Fibroblast of skin of left quadriceps (primary cell): ENCODE measurements at regions not wholly inside any gene's neighbourhood (a gene's known extent, or its start where the extent isn't known, plus 50 kb on each side); places are given as distances from the start of the nearest gene placed in this dataset.

Experiments used
- DNase-seq, 2 experiments: peaks; one replicate each; pipeline ENCODE4 v3.0.0-alpha.2; 2013; ENCODE audit warnings: low read depth in 2 of 2

DNA sequence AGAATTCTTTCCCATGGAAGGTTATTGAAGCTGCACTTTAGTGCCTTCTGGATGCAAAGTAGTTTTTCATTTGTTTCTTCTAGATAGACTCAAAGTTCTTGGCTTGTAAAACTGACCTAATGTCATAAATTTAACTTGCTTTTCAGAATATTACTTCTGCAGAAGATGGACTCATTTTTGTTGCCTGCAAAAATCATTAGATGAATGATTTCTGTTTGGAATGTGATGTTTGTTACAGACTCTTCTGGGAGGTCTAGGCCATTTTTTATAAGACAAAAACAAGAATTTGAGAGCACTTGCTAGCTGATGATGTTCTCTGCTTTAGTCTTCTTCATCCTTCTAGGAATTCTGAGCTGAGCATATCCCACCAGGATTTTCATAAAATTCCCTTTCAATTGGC is 308.6 kb upstream of the GIMD1 start:
- no peak for DNase-seq

DNA sequence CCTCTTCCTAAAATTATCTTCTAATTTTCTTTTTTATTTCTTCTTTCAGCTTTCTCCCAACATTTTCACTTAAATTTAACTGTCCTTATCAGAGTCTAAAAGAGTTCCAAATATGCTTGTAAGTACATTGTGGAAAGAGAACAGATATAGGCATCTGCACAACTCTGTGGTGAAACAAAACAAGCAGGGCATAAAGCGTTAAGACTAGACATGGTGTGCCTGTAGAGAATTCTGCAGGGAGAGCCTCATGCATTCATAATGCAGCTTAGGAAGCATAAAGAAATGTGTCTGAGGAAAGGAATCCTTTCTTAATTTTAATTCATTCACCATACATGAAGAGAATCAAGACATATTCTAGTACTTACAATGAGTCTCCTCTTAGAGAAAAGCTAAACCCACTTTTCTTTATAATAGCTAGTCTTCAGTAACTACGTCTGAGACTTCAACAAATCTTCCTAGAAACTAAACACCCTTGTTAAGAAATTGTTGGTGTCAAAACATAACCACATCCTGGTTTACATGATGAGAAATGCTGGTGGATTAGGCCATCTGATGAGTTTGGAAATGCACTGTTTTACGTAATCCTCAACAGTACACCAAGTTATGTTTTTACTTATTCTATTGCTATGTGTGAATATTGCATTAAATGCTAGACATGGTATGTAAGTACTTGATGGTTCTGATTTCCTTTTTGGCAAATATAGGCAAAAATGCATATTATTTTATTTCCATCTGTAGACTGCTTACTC is 307.8 kb upstream of the GIMD1 start:
- peak; percentile 87 to 89 for DNase-seq

DNA sequence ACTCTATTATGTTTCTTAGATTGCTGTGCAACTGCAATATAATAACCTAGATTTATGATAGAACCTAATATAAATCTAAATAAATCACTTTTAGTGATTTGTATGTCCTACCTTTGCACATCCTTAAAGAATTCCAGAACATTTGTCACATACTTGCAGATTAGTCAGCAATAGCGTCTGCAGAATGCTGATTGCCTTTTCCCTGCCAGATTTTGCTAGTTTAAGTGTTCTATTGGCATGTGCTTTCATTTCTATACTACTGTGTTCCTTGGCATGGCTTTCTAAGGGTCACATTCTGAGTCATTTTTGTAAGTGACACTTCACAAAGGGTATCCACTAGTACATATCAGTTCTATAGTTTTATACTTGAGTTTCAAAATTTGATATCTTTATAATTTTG is 303.1 kb upstream of the GIMD1 start:
- DNase-seq = peak; percentile 54 to 55

DNA sequence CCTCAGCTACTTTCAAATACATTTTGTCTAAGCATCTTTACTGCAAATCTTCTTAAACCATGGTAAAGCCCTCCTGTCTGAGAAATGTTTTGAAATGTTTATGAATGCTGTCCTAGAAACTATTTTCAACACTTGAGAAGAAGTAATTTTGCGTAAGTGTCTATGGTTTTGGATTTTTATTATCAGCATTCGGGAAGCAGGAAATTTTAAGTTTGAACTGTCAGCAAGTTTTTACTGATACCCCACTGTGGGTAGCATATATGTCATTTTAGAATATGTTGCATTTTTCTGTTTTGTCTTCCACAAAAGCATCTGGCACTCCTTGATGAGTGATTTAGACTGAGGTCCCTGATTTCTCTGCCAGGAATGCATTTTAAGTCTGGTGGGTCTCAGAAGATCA is 302.4 kb upstream of the GIMD1 start:
- DNase-seq = peak; percentile 82 to 83

DNA sequence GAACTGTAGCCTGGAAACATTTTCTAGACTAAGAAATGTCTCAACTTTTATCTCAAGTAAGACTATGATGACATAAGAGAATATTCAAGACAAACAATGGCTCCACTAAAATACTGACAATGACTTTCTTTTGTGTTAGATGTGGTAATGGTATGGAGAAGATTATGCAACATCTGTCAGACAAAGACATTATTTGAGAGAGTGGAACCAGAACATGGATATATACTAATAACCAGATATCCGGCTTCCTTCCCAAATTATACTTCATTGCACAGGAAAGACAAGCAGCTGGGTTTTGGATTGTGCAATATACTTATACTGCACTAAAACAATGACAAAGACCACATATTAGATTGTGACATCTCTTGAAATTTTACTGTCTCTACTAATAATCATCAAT is 290.8 kb upstream of the GIMD1 start:
- peak; percentile 27 to 32 for DNase-seq

DNA sequence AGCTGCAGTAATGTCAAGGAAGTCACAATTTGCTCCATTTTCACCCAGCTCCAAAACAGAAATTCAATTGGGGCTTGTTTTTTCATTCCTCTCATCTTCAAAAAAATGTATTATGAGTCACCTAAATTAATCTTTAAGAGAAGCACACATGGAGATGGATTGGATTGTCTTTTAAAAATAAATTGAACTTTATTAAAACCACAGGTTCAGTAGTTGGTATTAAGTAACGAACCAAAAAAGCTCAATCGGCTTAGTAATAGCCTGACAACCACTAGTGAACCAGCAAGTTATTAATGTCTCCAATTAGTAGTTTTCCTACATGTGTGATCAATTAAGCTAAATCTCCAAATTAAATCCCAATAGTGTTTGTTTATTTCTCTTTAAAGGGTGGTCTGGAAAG is 283.5 kb upstream of the GIMD1 start:
- peak in 1 of 2 experiments; percentile 37 for DNase-seq

DNA sequence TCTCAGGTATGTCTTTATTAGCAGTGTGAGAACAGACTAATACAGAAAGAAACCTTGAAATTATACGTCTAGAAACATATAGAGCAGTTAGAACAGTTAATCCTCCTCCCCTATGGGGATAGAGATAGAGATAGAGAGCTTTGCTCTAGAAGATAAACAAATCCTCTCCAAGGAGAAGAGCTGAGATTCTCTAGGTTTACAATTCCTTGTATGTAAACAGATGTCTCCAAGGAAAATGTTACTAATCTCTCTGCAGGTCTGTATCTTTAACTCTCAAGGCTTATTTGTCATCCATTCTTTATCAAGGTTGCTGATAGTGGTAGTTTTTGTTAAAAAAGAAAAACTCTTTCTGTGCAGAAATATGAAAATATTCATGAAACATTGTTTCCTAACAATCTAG is 282.1 kb upstream of the GIMD1 start:
- no peak for DNase-seq

DNA sequence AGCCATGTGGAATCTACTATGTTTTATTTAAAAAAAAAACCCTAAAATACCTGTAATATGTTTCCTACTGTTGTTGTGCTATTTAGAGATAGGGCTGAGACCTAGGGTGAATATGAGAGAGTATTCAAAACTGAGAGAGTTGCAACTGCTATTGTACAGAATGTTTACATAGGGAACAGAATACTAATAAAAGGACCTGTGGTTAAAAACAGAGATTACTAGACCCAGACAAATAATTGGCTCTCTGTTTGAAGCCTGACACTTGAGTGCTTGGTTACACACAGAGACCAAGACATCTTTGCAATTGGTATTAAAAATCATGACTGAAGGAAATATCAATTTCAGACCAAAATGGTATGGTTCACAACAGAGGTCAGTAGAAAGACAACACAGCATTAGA is 278.9 kb upstream of the GIMD1 start:
- DNase-seq = no peak

DNA sequence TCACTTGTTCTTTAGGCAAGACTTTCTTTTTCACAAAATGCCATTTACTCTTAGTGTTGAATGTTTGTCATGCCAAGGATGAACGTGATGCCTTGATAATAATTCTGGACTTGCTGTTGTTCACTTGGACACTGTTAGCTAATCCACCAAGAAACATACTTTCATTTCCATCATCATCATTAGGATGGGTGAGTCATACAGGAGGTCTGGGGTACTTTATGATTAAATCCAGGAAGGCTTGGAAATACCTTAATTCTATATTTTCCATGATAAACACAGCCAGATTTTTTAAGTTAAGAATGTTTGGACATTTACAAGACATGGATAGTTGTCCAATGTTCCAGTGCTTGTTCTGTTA is 260.7 kb upstream of the GIMD1 start:
- no peak for DNase-seq

DNA sequence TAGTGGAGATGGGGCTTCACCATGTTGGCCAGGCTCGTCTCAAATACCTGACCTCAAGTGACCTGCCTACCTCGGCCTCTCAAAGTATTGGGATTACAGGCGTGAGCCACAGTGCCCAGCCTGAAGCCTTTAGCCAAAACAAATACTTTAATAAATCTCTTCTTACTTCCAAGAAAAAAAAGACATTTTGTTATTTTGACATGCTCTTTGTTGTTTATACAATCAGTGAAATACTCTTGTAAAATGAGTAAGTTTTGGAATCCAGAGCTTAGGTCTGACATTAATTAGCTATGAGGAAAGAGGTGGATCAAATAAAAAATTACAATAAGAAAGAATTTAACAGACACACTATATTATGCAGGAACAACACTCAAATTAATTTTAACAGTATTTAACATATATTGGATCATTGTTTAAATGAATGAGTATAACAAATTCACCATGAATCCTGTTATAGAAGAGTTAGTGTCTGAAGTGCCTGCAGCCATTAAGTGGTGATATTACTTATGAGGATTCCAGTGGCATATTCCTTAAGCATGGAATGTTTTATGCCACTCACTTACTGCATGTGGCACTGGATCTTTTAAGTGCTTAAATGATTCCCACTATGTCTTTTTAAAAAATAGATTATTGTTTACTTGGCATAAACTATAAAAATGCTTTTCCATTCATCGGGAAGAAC is 260.1 kb upstream of the GIMD1 start:
- DNase-seq = no peak

DNA sequence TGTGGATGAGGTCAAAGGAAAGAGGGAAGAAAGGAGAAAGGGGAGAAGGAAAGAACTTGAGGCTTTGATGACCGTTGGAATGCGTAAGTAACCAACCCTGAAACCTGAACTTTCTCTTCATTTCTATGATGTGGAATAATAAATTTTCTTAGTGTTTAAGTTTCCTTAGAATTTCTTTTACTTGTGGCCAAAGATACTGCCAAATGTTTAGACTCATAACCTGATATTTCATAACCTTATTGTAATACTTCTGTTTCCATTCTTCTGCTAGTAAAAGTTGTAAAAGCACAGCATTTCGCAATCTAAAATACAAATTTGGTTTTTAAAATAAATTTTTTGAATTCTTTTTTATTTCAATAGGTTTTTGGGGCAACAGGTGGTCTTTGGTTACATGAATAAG is 258.5 kb upstream of the GIMD1 start:
- no peak for DNase-seq

DNA sequence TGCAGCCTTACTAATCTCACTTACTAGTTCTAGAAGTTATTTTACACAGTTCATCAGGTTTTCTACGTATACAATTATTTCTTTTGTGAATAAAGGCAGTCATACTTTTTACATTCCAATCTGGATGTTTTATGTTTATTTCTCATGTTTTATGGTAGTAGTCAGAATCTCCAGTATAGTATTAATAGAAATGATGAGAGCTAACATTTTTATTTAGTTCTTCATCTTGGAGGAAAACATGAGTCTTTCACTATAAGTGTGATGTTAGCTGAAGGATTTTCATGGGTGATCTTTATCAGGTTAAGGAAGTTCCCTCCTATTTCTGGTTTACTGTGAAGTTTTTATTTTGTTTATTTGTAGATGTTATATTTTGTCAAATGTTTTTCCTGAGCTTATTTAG is 256.1 kb upstream of the GIMD1 start:
- no peak for DNase-seq

DNA sequence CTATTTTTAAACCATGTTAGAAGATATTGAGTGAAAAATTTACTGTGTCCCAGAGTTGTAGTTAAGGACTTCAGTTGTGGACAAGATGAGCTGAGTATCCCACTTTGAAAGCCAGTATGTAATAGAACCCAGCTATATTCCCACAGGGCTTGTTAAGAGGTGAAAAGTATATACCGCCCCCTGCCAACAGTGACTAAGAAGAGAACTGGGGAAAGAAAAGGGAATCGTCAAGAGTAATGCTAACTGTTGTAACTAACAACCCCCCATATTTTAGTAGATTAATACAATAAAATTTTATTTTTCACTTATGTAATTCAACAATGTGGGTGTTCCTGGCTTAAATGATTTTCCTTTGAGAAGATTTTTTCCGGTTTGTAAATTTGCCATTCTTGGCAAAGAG is 250.4 kb upstream of the GIMD1 start:
- DNase-seq = no peak

DNA sequence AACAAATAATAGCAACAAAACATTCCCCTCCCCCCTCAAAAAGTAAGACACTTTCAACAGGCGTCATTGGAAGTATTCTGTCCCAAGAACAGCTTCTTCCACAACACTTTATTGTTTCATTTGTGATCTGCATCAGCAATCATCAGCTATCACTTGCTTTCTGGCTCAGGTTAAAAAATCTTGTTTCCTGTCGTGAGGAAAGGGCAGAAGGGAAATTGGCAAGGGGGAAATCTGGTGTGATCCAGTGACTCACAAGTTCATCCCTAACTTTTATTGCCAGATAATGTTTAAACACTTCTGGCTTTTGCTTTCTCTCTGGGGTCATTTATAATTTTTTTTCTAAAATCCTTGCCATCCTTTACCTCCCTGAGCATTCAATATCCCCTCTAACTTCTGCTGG is 247.4 kb upstream of the GIMD1 start:
- DNase-seq = no peak

DNA sequence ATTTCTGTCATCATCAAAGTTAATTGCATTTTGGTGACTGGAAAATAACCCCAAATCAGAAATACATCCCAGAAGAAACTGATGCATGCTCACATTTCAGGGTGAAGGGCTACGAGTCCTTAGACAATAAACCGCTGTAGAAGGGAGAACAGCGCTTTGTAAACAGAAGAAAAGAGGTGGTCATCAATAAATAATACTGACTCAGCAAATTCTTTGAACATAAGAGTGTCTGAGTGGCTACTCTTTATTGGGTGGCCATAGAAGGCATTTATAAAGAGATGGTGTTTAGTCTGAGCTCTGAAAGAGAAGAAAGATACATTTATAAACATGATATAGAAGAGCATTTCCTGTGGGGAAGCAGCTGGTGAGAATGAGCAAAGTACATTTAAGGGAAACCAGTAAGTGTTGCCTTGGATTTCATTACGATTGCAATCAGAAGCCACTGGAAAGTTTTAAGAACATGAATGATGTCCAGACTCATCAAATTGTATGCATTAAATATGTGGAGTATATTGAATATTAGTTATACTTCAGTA is 246.9 kb upstream of the GIMD1 start:
- no peak for DNase-seq

DNA sequence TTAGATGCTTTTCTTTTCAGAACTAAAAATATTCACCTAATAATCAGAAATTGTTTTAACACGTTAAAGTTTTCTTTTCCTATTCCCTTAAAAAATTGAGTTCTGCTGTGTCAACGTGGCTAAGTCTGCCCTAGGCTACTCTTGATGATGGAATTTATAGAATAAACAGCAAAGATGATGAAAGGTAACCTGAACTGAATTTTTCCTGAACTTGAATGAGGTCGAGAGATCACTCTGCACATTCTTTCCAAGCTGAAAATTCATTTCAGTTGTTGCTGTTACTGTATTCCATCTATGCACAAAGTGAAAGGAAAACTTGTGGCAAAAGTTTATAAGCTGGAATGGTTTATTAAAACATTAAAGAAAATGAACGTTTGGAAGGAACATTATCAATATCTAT is 245.9 kb upstream of the GIMD1 start:
- no peak for DNase-seq

DNA sequence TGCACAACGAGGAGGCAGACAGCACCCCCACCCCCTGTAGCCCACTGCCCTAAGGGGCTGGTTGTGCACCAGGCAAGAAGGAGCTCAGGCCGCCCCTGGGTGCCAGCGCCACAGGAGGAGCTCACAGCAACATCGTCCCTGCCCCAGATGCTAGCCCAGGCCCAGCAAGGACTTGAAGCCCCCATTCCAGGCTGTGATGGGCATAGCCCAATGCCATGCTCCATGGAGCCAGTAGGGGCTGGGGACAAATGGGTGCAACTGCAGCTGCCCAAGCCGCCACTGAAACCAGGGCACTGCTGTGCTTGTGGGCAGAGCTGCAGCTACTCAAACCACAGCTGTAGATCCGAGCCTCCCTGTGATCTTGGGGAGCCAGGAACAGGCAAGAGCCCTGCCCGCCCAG is 241.3 kb upstream of the GIMD1 start:
- DNase-seq = no peak

DNA sequence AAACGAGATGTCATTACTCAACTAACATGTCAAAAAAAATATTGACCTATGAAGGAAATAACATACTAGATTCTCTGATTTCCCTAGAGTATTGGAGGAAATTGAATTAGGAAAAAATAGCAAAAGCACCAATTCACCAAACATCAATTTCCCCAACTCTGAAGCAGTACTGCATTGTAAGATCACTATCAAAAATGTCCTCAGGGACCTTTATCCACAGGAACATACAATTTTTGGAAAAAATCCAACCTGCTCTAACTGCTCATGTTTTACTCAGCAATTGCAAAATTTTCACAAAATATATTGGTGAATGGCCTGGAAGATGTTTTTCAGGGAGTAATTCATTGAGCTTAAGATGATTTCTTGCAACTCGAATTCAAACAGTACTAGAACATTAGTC is 239.0 kb upstream of the GIMD1 start:
- no peak for DNase-seq

DNA sequence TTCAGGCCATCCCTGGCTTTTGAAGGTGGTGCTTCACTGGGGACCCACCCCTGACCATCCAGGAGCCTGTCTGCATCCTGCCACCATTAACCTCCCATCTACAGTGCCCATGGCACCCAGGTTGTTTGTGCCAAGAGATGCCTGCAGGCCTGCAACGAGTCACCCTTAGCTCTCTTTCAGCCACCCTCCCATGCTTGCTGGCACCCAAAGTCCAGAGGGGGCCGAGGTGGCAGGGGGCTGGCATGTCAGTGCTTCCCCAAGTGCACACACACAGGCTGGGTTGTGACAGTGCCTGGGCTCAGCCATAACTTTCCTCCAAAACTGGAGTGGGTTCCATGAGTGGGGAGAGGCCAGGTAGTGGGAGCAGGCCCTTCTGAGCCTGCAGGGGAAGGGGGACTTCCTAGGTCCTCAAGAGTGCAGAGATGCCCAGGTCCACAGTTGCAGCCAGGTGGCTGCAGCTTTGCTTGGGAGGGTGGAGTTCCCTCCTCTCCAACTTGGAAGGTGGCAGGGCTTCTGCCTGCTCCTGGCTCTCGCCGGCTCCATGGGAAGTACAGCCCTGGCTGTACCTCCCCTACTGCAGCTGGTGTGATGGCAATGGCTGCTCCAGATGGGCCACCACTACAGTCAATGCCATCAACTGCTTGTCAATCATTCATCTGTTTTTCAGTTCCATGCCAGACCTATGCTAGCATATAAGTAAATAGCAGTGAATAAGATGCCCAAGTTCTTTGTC is 235.9 kb upstream of the GIMD1 start:
- no peak for DNase-seq

DNA sequence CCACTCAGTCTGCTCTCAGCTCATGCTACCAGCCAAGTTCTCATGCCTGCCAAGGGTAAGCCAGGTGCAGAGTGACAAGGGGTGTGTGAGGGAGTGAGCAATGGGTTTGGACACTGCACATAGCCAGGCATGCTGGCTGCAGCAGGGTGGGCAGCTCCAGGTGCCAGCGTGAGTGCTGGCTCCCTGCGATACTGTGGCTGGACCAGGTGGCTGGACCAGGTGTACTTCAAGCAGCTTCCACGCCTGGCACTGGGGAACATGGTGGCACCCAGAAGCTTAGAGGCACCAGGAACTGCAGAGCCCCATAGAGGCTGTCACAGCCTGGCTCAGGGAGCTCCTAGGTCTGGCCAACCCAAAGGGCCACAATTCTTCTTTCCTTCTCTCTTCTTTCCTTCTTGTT is 234.9 kb upstream of the GIMD1 start:
- DNase-seq = no peak

DNA sequence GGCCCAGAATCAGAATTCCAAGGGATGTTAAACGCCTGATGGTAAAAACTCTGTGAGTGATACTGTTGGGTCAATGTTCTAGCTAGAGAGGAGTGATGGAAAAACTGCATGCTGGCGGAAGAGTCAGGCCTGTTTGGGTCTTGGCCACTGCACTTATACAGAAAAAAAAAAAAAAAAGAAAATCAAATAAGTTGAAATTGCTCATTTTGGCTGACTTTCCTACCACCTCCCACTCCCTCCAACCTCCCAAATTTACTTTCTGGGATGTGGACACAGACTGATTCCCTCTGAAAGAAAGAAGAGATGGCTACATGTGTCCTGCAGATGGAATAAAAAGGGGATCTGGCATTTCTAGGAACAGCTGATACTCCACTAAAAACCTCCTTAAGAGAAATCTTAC is 234.1 kb upstream of the GIMD1 start:
- DNase-seq = no peak

DNA sequence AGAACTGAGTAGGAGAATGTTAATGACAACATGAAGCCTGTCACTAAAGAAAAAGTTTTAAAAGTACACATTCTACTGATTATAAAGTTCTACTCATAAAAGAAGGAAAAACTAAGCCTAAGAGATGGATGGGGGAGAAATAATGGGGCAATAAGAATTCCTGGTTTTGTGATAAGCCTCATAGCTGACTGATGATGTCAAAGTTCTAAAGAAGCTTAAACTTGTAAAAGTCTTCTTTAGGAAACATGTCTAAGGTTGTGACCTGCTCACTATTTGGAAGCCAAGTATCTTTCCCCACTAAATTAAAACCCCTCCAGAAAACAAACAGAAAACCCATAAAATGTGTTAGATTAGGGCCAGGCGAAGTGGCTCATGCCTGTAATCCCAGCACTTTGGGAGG is 232.9 kb upstream of the GIMD1 start:
- no peak for DNase-seq

DNA sequence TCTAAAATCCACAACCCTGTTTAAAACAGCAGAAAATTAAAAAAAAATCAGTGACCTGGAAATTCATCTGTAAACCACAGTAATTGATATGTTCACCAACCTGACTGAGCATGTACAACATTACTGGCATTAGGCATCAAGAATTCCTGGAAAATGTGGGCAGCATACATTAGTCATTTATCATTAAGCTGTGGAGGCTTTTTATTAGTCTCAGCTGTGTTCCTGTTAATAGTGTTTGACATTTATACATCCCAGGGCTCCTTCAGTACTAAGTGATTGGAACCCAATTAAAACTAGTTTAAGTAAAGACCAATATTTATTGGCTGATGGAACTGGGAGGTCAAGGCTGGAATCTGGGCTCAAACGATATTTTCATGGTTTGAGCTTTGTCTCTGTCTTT is 227.3 kb upstream of the GIMD1 start:
- DNase-seq = peak; percentile 47 to 49
